ENCODE measurements at regions not wholly inside any gene's neighbourhood (a gene's known extent, or its start where the extent isn't known, plus 50 kb on each side); places are given as distances from the start of the nearest gene placed in this dataset.
A peak's percentile ranks its signal among the peaks of the same experiment; 100 is the strongest.
"Not testable (repeated sequence)": the region's sequence is repeated elsewhere in the genome, so short reads cannot be mapped to it uniquely, and the experiment has no call there.

GRCh38 chr5:50501491-50502228 is 60.6 kb upstream of the EMB start:
- DNase-seq: peak; percentile 60 to 61

DNA sequence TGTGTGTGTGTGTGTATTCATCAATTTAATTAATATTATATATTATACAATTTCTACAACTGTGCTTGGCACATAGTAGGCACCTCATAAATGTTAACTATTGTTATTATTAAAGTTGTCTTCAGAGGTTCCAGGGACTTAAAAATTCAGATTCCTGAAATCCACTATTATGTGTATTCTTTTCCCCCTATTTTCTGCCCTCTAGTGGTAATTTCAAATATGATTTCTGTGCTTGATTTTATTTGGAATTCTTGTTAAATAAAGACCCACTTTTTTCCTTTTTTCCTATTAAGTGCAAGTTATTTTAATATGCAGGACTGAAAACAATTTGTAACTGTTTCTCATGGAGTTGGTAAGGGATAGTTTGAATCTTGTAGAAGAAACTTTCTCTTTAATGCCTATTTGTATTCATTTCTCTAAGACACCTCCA is 72.0 kb upstream of the EMB start:
- not testable (repeated sequence) for DNase-seq

- DNase-seq: not testable (repeated sequence)
These were observed 80.0 kb upstream of the EMB start for GRCh38 chr5:50521060-50521459.

DNA sequence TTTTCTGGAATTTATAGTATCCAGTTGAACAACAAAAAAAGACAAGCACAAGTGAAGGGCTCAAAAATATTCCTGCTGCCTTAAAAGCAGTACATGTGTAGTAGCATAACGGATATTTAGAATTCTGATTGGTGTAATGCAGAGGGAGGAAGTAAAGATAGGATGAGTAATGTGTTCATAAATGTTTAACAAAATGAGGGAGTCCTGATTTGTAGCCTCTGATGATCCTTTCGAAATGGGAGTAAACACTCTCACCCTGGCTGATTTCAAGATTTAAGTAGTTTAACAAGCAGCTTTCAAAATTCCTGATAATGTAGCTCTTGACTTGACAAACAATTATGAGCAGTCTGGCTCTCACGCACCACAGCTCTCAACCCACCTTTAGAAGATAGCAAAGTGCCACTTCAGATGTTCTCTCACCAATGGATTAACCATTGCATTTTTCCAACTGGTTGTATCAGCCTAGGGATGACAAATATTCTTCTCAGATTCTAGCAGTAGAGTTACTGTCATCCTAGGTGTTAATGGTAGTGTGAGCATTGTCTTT is 86.5 kb upstream of the EMB start:
- DNase-seq: not testable (repeated sequence)

DNA sequence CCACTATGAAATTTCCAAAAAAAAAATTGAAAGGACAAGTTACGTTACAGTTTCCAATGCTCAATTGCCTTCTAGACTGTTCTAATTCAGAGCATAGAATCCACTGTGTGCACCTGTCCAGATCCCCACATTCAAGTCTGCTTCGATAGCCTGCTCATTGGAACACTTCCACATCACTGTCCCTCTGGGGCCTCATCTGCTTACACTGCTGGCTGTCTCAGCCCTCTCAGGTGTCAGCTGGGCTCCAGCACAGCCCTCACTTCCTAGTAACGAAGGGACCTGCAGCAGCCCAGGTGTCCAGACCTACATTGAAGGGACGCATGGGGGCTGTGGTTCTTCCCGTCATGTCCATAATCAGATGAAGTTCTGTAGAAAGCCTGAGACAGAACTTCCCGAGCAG is 94.3 kb upstream of the EMB start:
- no peak for DNase-seq

DNA sequence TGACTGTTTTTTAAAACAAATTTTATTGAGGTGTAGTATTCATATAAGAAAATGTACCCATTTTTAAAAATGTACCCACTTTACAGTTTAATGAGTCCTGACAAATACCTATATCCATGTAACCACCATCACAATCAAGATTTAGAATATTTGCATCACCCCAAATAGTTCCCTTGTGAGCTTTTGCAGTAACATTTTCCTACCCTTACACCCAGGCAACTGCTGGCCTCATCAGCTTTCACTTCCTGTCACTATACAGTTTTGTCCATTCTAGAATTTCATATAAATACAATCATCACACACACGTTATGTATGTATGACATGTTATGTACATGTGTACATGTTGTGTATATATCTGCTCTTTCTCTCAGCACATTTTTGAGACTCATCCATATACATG is 96.4 kb upstream of the EMB start:
- not testable (repeated sequence) for DNase-seq

DNA sequence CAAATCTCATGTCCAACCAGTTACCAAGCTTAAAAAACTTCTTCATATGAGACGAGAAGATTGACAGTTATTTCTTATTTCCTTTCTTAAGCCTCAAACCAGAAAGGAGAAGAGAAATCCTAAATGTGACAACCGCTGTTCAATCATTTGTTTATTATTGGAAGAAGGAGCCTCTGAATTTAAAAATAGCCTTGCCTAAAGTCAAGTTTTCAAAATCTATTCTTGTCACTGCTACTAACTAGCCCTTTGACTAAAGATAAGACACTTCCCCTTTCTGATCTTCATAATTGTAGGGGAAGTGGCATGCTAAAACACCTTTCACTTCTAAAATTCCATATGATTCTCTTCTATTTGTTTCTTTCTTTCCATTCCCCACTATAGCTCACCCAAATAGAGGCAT is 106.2 kb upstream of the EMB start:
- DNase-seq: peak in 1 of 2 experiments; percentile 25

DNA sequence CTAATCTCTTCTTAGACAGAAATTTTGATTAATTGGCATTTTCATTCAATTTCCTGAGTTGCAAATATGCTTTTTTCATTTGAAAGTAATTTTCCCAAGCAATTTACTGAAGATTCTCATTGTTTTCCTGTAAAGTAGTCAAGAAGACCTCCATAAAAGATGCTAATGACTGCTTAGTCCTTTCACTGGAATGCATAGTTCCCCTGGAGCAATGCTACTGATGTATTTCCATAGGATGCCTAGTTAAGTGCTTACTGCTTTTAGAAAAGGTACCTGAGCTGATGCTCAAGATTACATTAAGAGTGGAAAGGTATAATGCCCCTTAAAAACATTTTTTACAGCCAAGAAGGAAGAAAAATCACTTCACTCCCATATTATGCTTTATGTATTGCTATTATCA is 109.2 kb upstream of the EMB start:
- DNase-seq: no peak

- no peak for DNase-seq
These were observed 109.9 kb upstream of the EMB start for GRCh38 chr5:50550993-50551392.

DNA sequence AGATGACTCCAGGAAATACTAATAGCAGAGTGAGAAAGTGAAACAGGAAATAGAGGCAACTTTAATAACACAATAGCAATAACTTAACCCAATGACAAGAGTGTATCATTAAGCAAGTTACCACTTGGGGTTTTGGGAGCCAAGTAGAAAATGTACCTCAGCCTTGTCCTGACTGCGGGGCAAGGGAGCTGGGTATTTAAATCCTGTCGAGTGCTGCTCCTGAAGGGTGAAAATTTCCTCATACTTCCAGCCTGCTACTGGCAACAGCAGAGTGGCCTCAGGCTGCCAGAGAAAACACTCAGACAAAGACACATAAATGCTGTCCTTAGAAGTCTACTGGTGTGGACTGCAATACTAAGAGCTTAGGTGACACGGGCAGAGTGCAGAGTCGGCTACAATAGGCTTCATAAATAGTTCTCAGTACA is 112.5 kb upstream of the EMB start:
- DNase-seq: peak; percentile 40 to 54

- DNase-seq: not testable (repeated sequence)
These were observed 107.8 kb upstream of the PARP8 start for GRCh38 chr5:50558640-50559039.

GRCh38 chr5:50559955-50560354 is 106.5 kb upstream of the PARP8 start:
- DNase-seq: no peak

- no peak for DNase-seq
These were observed 103.7 kb upstream of the PARP8 start for GRCh38 chr5:50562694-50563093.

DNA sequence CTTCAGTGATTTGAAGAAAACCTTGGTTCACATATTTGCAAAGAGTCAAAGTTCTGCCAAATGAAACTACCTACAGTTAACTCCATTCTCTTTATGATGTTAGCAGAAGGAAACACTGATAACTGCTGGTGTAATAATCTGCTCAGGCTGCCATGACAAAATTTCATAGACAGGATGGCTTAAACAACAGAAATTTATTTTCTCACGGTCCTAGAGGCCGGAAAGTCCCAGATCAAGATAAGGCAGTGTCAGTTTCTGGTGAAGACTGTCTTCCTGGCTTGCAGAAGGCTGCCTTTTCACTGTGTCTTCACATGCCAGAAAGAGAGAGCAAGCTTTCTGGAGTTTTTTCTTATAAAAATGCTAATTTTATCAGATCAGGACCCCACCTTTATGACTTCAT is 102.4 kb upstream of the PARP8 start:
- DNase-seq: no peak

DNA sequence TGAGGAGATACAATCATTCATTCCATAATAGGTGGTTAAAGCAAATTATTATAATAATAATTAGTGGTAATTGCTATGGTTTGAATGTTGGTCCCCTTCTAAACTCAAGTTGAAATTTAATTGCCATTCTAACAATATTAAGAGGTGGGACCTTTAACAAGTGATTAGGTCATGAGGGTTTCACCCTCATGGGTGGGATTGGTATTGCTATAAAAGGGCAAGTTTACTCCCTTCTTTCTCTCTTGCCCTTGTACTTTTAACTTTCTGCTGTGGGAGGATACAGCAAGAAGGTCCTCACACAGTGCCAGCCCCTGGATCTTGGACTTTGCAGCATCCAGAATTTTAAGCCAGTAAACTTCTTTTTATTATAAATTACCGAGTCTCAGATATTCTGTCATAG is 101.9 kb upstream of the PARP8 start:
- no peak for DNase-seq

DNA sequence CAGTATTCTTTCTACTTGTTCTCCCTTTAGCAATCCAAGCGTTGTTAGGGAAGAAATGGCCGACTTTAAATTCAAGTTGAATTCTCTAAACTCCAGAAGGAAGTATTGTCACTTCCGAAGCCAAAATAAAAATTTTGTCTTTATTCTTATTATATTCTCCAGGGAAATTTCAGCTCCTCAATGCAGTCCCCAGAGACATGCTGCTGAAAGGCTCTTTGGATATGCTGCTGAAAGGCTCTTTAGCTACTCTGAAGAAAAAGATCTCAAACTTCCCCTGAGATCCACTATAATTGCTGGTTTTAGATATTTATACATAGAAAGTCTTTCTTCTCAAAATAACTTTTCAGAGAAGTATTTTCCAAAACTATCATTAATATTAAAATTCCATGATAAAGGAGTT is 92.3 kb upstream of the PARP8 start:
- no peak for DNase-seq

- no peak for DNase-seq
These were observed 90.7 kb upstream of the PARP8 start for GRCh38 chr5:50575740-50576139.

GRCh38 chr5:50576265-50576664 is 90.2 kb upstream of the PARP8 start:
- no peak for DNase-seq

GRCh38 chr5:50576686-50577256 is 89.7 kb upstream of the PARP8 start:
- DNase-seq: no peak

GRCh38 chr5:50580506-50580905 is 85.9 kb upstream of the PARP8 start:
- no peak for DNase-seq

DNA sequence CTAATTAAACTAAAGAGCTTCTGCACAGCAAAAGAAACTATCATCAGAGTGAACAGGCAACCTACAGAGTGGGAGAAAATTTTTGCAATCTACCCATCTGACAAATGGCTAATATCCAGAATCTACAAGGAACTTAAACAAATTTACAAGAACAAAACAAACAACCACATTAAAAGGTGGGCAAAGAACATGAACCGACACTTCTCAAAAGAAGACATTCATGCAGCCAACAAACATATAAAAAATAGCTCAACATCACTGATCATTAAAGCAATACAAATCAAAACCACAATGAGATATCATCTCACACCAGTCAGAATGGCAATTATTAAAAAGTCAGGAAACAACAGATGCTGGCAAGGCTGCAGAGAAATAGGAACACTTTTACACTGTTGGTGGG is 84.6 kb upstream of the PARP8 start:
- DNase-seq: not testable (repeated sequence)

- DNase-seq: no peak
These were observed 83.7 kb upstream of the PARP8 start for GRCh38 chr5:50582699-50583098.

- DNase-seq: no peak
These were observed 82.8 kb upstream of the PARP8 start for GRCh38 chr5:50583621-50584020.

- not testable (repeated sequence) for DNase-seq
These were observed 78.0 kb upstream of the PARP8 start for GRCh38 chr5:50588471-50588870.

Data from AML-193 (cell line).